Heart left ventricle (tissue), 16 donors: ENCODE measurements at regions not wholly inside any gene's neighbourhood (a gene's known extent, or its start where the extent isn't known, plus 50 kb on each side); places are given as distances from the start of the nearest gene placed in this dataset.

Experiments
- ATAC-seq, 4 donors: fragments of 200-7000 bp; cut with Tn5 transposase; one replicate each; pipeline ENCODE4 v1.9.1; 2020 to 2022; ENCODE audit warnings: moderate library complexity in 4 of 4, mild to moderate bottlenecking in 3 of 4, moderate number of reproducible peaks in 1 of 4
- DNase-seq, 5 donors: peaks; one replicate each; pipeline ENCODE4 v3.0.0-alpha.2; 2020
- H3K27ac ChIP-seq, 12 donors: fragments of 200-600 bp; sonication (generic) in 4 of 12; one replicate each; pipeline versions ENCODE4 v1.5.0 to v1.8.0; 2016 to 2022; ENCODE audit warnings: mild to moderate bottlenecking in 2 of 12
- H3K27me3 ChIP-seq, 9 donors: fragments of 200-600 bp; sonication (generic) in 2 of 9; one replicate each; pipeline versions ENCODE4 v1.5.1 to v1.8.0; 2016 to 2022; ENCODE audit warnings: mild to moderate bottlenecking in 3 of 9
- H3K36me3 ChIP-seq, 9 donors: fragments of 200-600 bp; sonication (generic) in 2 of 9; one replicate each; pipeline versions ENCODE4 v1.5.0 to v1.8.0; 2018 to 2022; ENCODE audit warnings: mild to moderate bottlenecking in 2 of 9
- H3K4me1 ChIP-seq, 12 donors: fragments of 200-600 bp; sonication (generic) in 4 of 12; one replicate each; pipeline versions ENCODE4 v1.5.0 to v1.8.0; 2016 to 2022; ENCODE audit warnings: mild to moderate bottlenecking in 3 of 12
- H3K4me3 ChIP-seq, 12 donors: fragments of 200-600 bp; sonication (generic) in 4 of 12; one replicate each; pipeline versions ENCODE4 v1.5.0 to v1.8.0; 2017 to 2022; ENCODE audit warnings: mild to moderate bottlenecking in 9 of 12, moderate library complexity in 4 of 12
- H3K9me3 ChIP-seq, 12 donors: fragments of 200-600 bp; sonication (generic) in 4 of 12; one replicate each; pipeline versions ENCODE4 v1.5.0 to v1.8.0; 2016 to 2022; ENCODE audit warnings: mild to moderate bottlenecking in 1 of 12
- CTCF ChIP-seq, 12 donors: fragments of 200-600 bp; sonication (generic) in 4 of 12; IDR thresholded peaks; one replicate each; pipeline versions ENCODE4 v1.5.0 to v1.8.0; 2018 to 2022; ENCODE audit warnings: antibody characterized with exemption in 12 of 12, mild to moderate bottlenecking in 5 of 12
- POLR2A ChIP-seq, 2 donors: fragments of 450-650 bp; IDR thresholded peaks; one replicate each; pipeline ENCODE4 v1.6.1; 2017; ENCODE audit warnings: antibody characterized with exemption in 2 of 2, mild to moderate bottlenecking in 2 of 2, moderate library complexity in 2 of 2
- WGBS, 4 donors: extraction: QIAGEN DNeasy Blood & Tissue Kit in 2 of 4; methylation state at CpG; one replicate each; pipeline versions ENCODE4 v1.1.5 to v1.1.7; 2013 to 2018; 5-methylcytosine and 5-hydroxymethylcytosine counted together
- intact Hi-C, 10 donors: fragments of 100-400 bp; cut with DNase I; formaldehyde crosslinking; loops; one replicate each; pipeline versions ENCODE4 v1.11.1 to v1.14.2; 2022
- donor health status: ischemic (EF 13 %, LVEDD 7.1; RV severe dilation, severe dysfunction).
- donor health status: healthy with polysubstance abuse.
- donor health status: DM: no; HTN: yes; CAD: no.
- donor health status: DM: no; HTN: no; CAD: no.
- donor health status: ischemic (EF 25% LVEDD 6.9; RV normal size, moderate dysfunction).
- donor health status: ischemic (EF 25% LVEDD 5.7; RV mildly dilated, moderate dysfunction).
- donor health status: healthy.
- donor health status: DM: yes; HTN: yes; CAD: no.
- donor health status: ischemic (EF 35%, LVEDD 5.7; RV mildly dilated, moderate dysfunction).
- donor health status: nonischemic (EF 11% LVEDD 7.7; RV severe dilation, severe dysfunction).
- donor health status: DM: yes; HTN: yes; CAD: no.
- donor health status: PGD.
- donor health status: ischemic (EF 29% LVEDD 5.4; RV normal size, mild dysfunction).
- donor health status: nonischemic (EF 23%, LVEDD 6.1; RV moderate dilation, normal function).

- 84 to 91% (median 87%) methylated on average over 12 of the region's 12 CpGs for WGBS, 4 donors
- intact Hi-C loops: no loop called here
- Histone ChIP-seq H3K4me3 (no peak overlapping the region), H3K9me3 (no peaks in the 10 kb centered on the region), H3K36me3 (no peaks in the 10 kb centered on the region), H3K4me1 (no peaks in the 10 kb centered on the region), H3K27me3 (peaks cover 0 to 10% (median 0%) of the 10 kb centered on the region in 9 donors), H3K27ac (peak overlapping the region in 1 of 12 donors; percentile 34)
- peak in 1 of 4 donors; percentile 43 for ATAC-seq
- DNase-seq: no peak
- no peak for TF ChIP-seq POLR2A (IDR thresholded peaks at IDR 0.05)
Measured at GRCh38 chr5:2184563-2185540, 302.1 kb upstream of the IRX4 start.

- intact Hi-C loops: no loop called here
- DNase-seq (no peak), ATAC-seq (peak in 1 of 4 donors; percentile 52)
- Histone ChIP-seq H3K27me3 (peaks cover 0 to 6% (median 0%) of the 10 kb centered on the region in 9 donors), H3K27ac (peak overlapping the region in 1 of 12 donors; percentile 34), H3K9me3 (no peaks in the 10 kb centered on the region), H3K36me3 (no peaks in the 10 kb centered on the region), H3K4me3 (peak overlapping the region in 1 of 12 donors; percentile 10), H3K4me1 (no peaks in the 10 kb centered on the region)
- TF ChIP-seq CTCF (IDR thresholded peaks at IDR 0.05): no peak
- 35 to 59% (median 54%) methylated on average over 5 of the region's 5 CpGs for WGBS, 4 donors
Measured at GRCh38 chr5:2184026-2184366, 301.3 kb upstream of the IRX4 start.

- H3K27ac ChIP-seq: peak overlapping the region in 1 of 12 donors; percentile 26
Measured at GRCh38 chr5:2183154-2184025, 300.7 kb upstream of the IRX4 start.

GRCh38 chr5:2182020-2182419 lies 299.3 kb upstream of the IRX4 start:
- Histone ChIP-seq H3K4me1 (no peaks in the 10 kb centered on the region), H3K9me3 (no peaks in the 10 kb centered on the region), H3K4me3 (no peak overlapping the region), H3K27ac (no peak overlapping the region), H3K27me3 (peaks cover 0 to 5% (median 0%) of the 10 kb centered on the region in 9 donors), H3K36me3 (no peaks in the 10 kb centered on the region)
- 86 to 100% (median 95%) methylated on average over 5 of the region's 5 CpGs for WGBS, 4 donors
- no peak for DNase-seq
- TF ChIP-seq POLR2A (IDR thresholded peaks at IDR 0.05) (no peak), CTCF (IDR thresholded peaks at IDR 0.05) (no peak)
- ATAC-seq: no peak
- intact Hi-C loops: no loop called here

More at GRCh38 chr5:2183154-2184025, 300.7 kb upstream of the IRX4 start:
- no peak for TF ChIP-seq POLR2A (IDR thresholded peaks at IDR 0.05)
- TF ChIP-seq CTCF (IDR thresholded peaks at IDR 0.05): no peak
- no peak overlapping the region for H3K4me3 ChIP-seq
- 74 to 79% (median 78%) methylated on average over 17 of the region's 17 CpGs for WGBS, 4 donors
- intact Hi-C loops: no loop called here
- H3K27me3 ChIP-seq: peaks cover 0 to 5% (median 0%) of the 10 kb centered on the region in 9 donors
- no peaks in the 10 kb centered on the region for H3K36me3 ChIP-seq
- no peaks in the 10 kb centered on the region for H3K4me1 ChIP-seq
- DNase-seq: no peak
- no peaks in the 10 kb centered on the region for H3K9me3 ChIP-seq
- no peak for ATAC-seq
